RKO (cell line): ENCODE measurements at regions not wholly inside any gene's neighbourhood (a gene's known extent, or its start where the extent isn't known, plus 50 kb on each side); places are given as distances from the start of the nearest gene placed in this dataset.
"Not testable (repeated sequence)": the region's sequence is repeated elsewhere in the genome, so short reads cannot be mapped to it uniquely, and the experiment has no call there.

Experiments
- DNase-seq: peaks from one replicate; pipeline ENCODE4 v3.0.0-alpha.2; 2016; ENCODE audit warnings: low spot score

GRCh38 chr1:199044191-199044590, 405.4 kb downstream of the PTPRC start:
- DNase-seq: no peak

GRCh38 chr1:199046618-199047017, 407.8 kb downstream of the PTPRC start:
- DNase-seq: no peak

GRCh38 chr1:199054694-199055093, 415.9 kb downstream of the PTPRC start:
- peak; percentile 9 for DNase-seq

- DNase-seq: no peak
These were observed 418.5 kb downstream of the PTPRC start for GRCh38 chr1:199057322-199057721.

GRCh38 chr1:199058281-199058680, 419.4 kb downstream of the PTPRC start:
- DNase-seq: no peak

- no peak for DNase-seq
These were observed 426.1 kb downstream of the PTPRC start for GRCh38 chr1:199064971-199065370.

GRCh38 chr1:199067483-199067882, 428.6 kb downstream of the PTPRC start:
- DNase-seq: no peak

- DNase-seq: no peak
These were observed 432.2 kb downstream of the PTPRC start for GRCh38 chr1:199071080-199071479.

GRCh38 chr1:199073166-199073565, 434.3 kb downstream of the PTPRC start:
- no peak for DNase-seq

GRCh38 chr1:199075792-199076191, 437.0 kb downstream of the PTPRC start:
- no peak for DNase-seq

GRCh38 chr1:199079994-199080393, 441.2 kb downstream of the PTPRC start:
- no peak for DNase-seq

- no peak for DNase-seq
These were observed 442.9 kb downstream of the PTPRC start for GRCh38 chr1:199081739-199082138.

- DNase-seq: no peak
These were observed 444.0 kb downstream of the PTPRC start for GRCh38 chr1:199082778-199083389.

- no peak for DNase-seq
These were observed 444.8 kb downstream of the PTPRC start for GRCh38 chr1:199083680-199084079.

GRCh38 chr1:199084293-199084692, 445.5 kb downstream of the PTPRC start:
- DNase-seq: no peak

- no peak for DNase-seq
These were observed 447.1 kb downstream of the PTPRC start for GRCh38 chr1:199085903-199086302.

GRCh38 chr1:199087144-199087543, 448.3 kb downstream of the PTPRC start:
- no peak for DNase-seq

- no peak for DNase-seq
These were observed 450.7 kb downstream of the PTPRC start for GRCh38 chr1:199089393-199090122.

GRCh38 chr1:199095628-199096027, 456.8 kb downstream of the PTPRC start:
- not testable (repeated sequence) for DNase-seq

GRCh38 chr1:199096591-199096990, 457.8 kb downstream of the PTPRC start:
- DNase-seq: no peak

GRCh38 chr1:199098468-199098867, 459.6 kb downstream of the PTPRC start:
- DNase-seq: no peak

- DNase-seq: no peak
These were observed 462.3 kb downstream of the PTPRC start for GRCh38 chr1:199101139-199101538.

- DNase-seq: no peak
These were observed 462.8 kb downstream of the PTPRC start for GRCh38 chr1:199101635-199102034.

- DNase-seq: no peak
These were observed 463.4 kb downstream of the PTPRC start for GRCh38 chr1:199102239-199102638.
